SK-N-MC (cell line): ENCODE measurements at regions not wholly inside any gene's neighbourhood (a gene's known extent, or its start where the extent isn't known, plus 50 kb on each side); places are given as distances from the start of the nearest gene placed in this dataset.

Experiments
- DNase-seq: peaks from one replicate; pipeline ENCODE4 v3.0.0-alpha.2; 2011; ENCODE audit warnings: low read depth, low spot score
- H3K27ac ChIP-seq: fragments of 200-600 bp; sonication (generic); 2 replicates; pipeline ENCODE4 v1.5.1; 2016; ENCODE audit warnings: mixed run types
- H3K36me3 ChIP-seq: fragments of 200-600 bp; sonication (generic); 2 replicates; pipeline ENCODE4 v1.6.1; 2017; ENCODE audit warnings: antibody characterized with exemption, low read length, mixed read lengths; ENCODE audit not compliant: insufficient read depth
- H3K4me3 ChIP-seq: fragments of 200-600 bp; sonication (generic); 2 replicates; pipeline ENCODE4 v1.5.1; 2016
- H3K9ac ChIP-seq: fragments of 200-600 bp; sonication (generic); 2 replicates; pipeline ENCODE4 v1.8.0; 2017; ENCODE audit warnings: mixed run types, mixed read lengths; ENCODE audit not compliant: insufficient read length
- H3K9me3 ChIP-seq: fragments of 200-600 bp; sonication (generic); 2 replicates; pipeline ENCODE4 v1.6.1; 2017; ENCODE audit warnings: low read depth, mild to moderate bottlenecking, antibody characterized with exemption, low read length, moderate library complexity, mixed read lengths
- EZH2 ChIP-seq: fragments of 200-600 bp; sonication (generic); IDR thresholded peaks from one replicate; pipeline ENCODE4 v1.6.1; 2017; ENCODE audit warnings: antibody characterized with exemption
- FOXP2 ChIP-seq: optimal IDR thresholded peaks from 2 replicates; pipeline ENCODE3; 2011; ENCODE audit warnings: mild to moderate bottlenecking, moderate library complexity; ENCODE audit not compliant: insufficient read depth; ENCODE audit errors: extremely low read length, control extremely low read depth
- POLR2AphosphoS5 ChIP-seq: IDR thresholded peaks from 2 replicates; pipeline ENCODE4 v1.6.1; 2012; ENCODE audit warnings: mild to moderate bottlenecking, low read depth, low read length, borderline replicate concordance

- no peak for DNase-seq
- no peak overlapping the region for H3K4me3 ChIP-seq
- no peak overlapping the region for H3K27ac ChIP-seq
- no peaks in the 10 kb centered on the region for H3K36me3 ChIP-seq
- TF ChIP-seq EZH2 (no peak), FOXP2 (no peak), POLR2AphosphoS5 (no peak)
- no peaks in the 10 kb centered on the region for H3K9me3 ChIP-seq
- H3K9ac ChIP-seq = no peak overlapping the region
Observed at GRCh38 chr4:187046471-187046870, 322.8 kb upstream of the FAT1 start.

GRCh38 chr4:187059021-187059420 lies 335.4 kb upstream of the FAT1 start:
- DNase-seq = no peak
- TF ChIP-seq POLR2AphosphoS5 (no peak), EZH2 (no peak), FOXP2 (no peak)
- H3K4me3 ChIP-seq = no peak overlapping the region
- no peaks in the 10 kb centered on the region for H3K9me3 ChIP-seq
- no peak overlapping the region for H3K27ac ChIP-seq
- H3K9ac ChIP-seq = no peak overlapping the region
- no peaks in the 10 kb centered on the region for H3K36me3 ChIP-seq

DNA sequence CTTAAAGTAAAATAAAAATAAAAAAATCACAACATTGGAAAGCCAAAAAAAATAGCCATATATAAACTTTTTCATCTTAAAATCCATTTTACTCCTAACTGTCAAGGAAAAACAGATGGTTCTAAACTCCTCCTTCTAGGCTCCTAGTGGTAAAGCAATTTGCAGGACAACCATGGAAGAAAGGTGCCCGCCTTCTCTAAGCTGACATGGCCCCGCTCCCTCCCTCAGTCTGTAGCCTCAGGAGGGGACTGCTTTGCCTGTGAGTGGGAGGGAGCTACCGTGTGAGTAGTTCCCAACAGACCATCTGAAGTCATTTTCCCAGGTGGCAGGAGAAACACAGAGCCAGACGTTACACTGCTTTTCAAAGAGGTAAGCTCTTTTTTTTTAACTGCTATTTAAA lies 336.2 kb upstream of the FAT1 start:
- DNase-seq = no peak
- no peak overlapping the region for H3K27ac ChIP-seq
- no peak for TF ChIP-seq EZH2
- TF ChIP-seq FOXP2 = no peak
- no peak for TF ChIP-seq POLR2AphosphoS5
- no peak overlapping the region for H3K4me3 ChIP-seq
- H3K9ac ChIP-seq = no peak overlapping the region
- H3K9me3 ChIP-seq = no peaks in the 10 kb centered on the region
- H3K36me3 ChIP-seq = no peaks in the 10 kb centered on the region

GRCh38 chr4:187060551-187060950 lies 336.9 kb upstream of the FAT1 start:
- DNase-seq = no peak
- Histone ChIP-seq H3K4me3 (no peak overlapping the region), H3K9me3 (no peaks in the 10 kb centered on the region), H3K9ac (no peak overlapping the region), H3K36me3 (no peaks in the 10 kb centered on the region), H3K27ac (no peak overlapping the region)
- no peak for TF ChIP-seq EZH2
- TF ChIP-seq FOXP2 = no peak
- no peak for TF ChIP-seq POLR2AphosphoS5

- TF ChIP-seq POLR2AphosphoS5 (no peak), FOXP2 (no peak), EZH2 (no peak)
- no peak for DNase-seq
- no peaks in the 10 kb centered on the region for H3K9me3 ChIP-seq
- H3K27ac ChIP-seq = no peak overlapping the region
- no peak overlapping the region for H3K9ac ChIP-seq
- no peaks in the 10 kb centered on the region for H3K36me3 ChIP-seq
- H3K4me3 ChIP-seq = no peak overlapping the region
Observed at GRCh38 chr4:187063251-187063650, 339.6 kb upstream of the FAT1 start.

GRCh38 chr4:187064033-187064432 lies 340.4 kb upstream of the FAT1 start:
- DNase-seq = no peak
- Histone ChIP-seq H3K36me3 (no peaks in the 10 kb centered on the region), H3K4me3 (no peak overlapping the region), H3K27ac (no peak overlapping the region), H3K9me3 (no peaks in the 10 kb centered on the region), H3K9ac (no peak overlapping the region)
- TF ChIP-seq FOXP2 (no peak), POLR2AphosphoS5 (no peak), EZH2 (no peak)

- no peaks in the 10 kb centered on the region for H3K9me3 ChIP-seq
- H3K9ac ChIP-seq = no peak overlapping the region
- TF ChIP-seq EZH2 (no peak), POLR2AphosphoS5 (no peak), FOXP2 (no peak)
- H3K36me3 ChIP-seq = no peaks in the 10 kb centered on the region
- no peak overlapping the region for H3K27ac ChIP-seq
- DNase-seq = no peak
- H3K4me3 ChIP-seq = no peak overlapping the region
Observed at GRCh38 chr4:187065396-187065795, 341.7 kb upstream of the FAT1 start.

- Histone ChIP-seq H3K27ac (no peak overlapping the region), H3K9me3 (no peaks in the 10 kb centered on the region), H3K9ac (no peak overlapping the region), H3K36me3 (no peaks in the 10 kb centered on the region), H3K4me3 (no peak overlapping the region)
- TF ChIP-seq POLR2AphosphoS5 (no peak), EZH2 (no peak), FOXP2 (no peak)
- no peak for DNase-seq
Observed at GRCh38 chr4:187065806-187066205, 342.1 kb upstream of the FAT1 start.

- Histone ChIP-seq H3K4me3 (no peak overlapping the region), H3K27ac (no peak overlapping the region), H3K9ac (no peak overlapping the region), H3K9me3 (no peaks in the 10 kb centered on the region), H3K36me3 (no peaks in the 10 kb centered on the region)
- no peak for DNase-seq
- TF ChIP-seq FOXP2 = no peak
Observed at GRCh38 chr4:187069398-187069797, 345.7 kb upstream of the FAT1 start.

DNA sequence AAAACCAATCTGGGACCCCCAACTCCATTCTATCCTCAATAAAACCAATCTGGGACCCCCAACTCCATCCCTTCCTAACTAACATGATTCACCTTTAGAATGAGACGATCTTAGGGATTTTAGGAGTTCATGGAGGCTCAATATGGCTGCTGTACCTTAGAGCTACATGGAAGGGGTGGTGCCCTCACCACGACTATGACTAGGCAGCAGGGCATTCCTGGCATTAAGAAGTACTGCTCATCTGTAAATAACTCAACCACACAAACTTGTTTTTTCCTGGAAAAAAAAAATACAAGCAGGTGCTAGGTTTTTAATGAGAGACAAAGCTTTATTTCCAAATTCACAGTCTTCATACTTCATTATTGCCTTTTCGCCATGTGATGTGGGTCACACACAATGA lies 346.5 kb upstream of the FAT1 start:
- DNase-seq = no peak
- no peaks in the 10 kb centered on the region for H3K36me3 ChIP-seq
- H3K4me3 ChIP-seq = no peak overlapping the region
- no peak overlapping the region for H3K9ac ChIP-seq
- H3K27ac ChIP-seq = no peak overlapping the region
- TF ChIP-seq FOXP2 (no peak), EZH2 (no peak), POLR2AphosphoS5 (no peak)
- H3K9me3 ChIP-seq = no peaks in the 10 kb centered on the region
